Mesendoderm (in vitro differentiated cells): ENCODE measurements at regions not wholly inside any gene's neighbourhood (a gene's known extent, or its start where the extent isn't known, plus 50 kb on each side); places are given as distances from the start of the nearest gene placed in this dataset.

Experiments
- DNase-seq: peaks from one replicate; pipeline ENCODE4 v3.0.0; 2013
- H2AK5ac ChIP-seq: 2 replicates; pipeline ENCODE4 v1.6.1; 2013; ENCODE audit warnings: low read length, inconsistent platforms
- H2BK120ac ChIP-seq: 2 replicates; pipeline ENCODE4 v1.6.1; 2013; ENCODE audit warnings: low read depth, mild to moderate bottlenecking, low read length, moderate library complexity, mixed read lengths
- H2BK15ac ChIP-seq: replicated peaks from 2 replicates; pipeline ENCODE4 v1.6.1; 2013; ENCODE audit warnings: low read depth, mild to moderate bottlenecking, moderate library complexity
- H2BK5ac ChIP-seq: 2 replicates; pipeline ENCODE4 v1.6.1; 2013; ENCODE audit warnings: low read length, inconsistent platforms
- H3K18ac ChIP-seq: 2 replicates; pipeline ENCODE4 v1.6.1; 2013; ENCODE audit warnings: mild to moderate bottlenecking, low read length, mixed read lengths
- H3K23ac ChIP-seq: one replicate; pipeline ENCODE4 v1.6.1; 2013; ENCODE audit warnings: low read length
- H3K27ac ChIP-seq: 2 replicates; pipeline ENCODE4 v1.5.1; 2013; ENCODE audit warnings: low read depth, mild to moderate bottlenecking, inconsistent platforms, low read length, moderate library complexity
- H3K27me3 ChIP-seq: 2 replicates; pipeline ENCODE4 v1.6.1; 2013; ENCODE audit warnings: low read length, control low read depth, mild to moderate bottlenecking, inconsistent platforms; ENCODE audit not compliant: insufficient read depth, poor library complexity
- H3K36me3 ChIP-seq: 2 replicates; pipeline ENCODE4 v1.6.1; 2013; ENCODE audit warnings: low read length, inconsistent platforms; ENCODE audit not compliant: control insufficient read depth, insufficient read depth
- H3K4ac ChIP-seq: one replicate; pipeline ENCODE4 v1.6.1; 2013; ENCODE audit warnings: low read depth, mild to moderate bottlenecking, low read length, moderate library complexity
- H3K4me1 ChIP-seq: 2 replicates; pipeline ENCODE4 v1.6.1; 2013; ENCODE audit warnings: low read depth, low read length, inconsistent platforms; ENCODE audit not compliant: control insufficient read depth
- H3K4me2 ChIP-seq: 2 replicates; pipeline ENCODE4 v1.6.1; 2013; ENCODE audit warnings: low read length
- H3K4me3 ChIP-seq: 2 replicates; pipeline ENCODE4 v1.5.1; 2013; ENCODE audit warnings: mild to moderate bottlenecking, low read length
- H3K56ac ChIP-seq: one replicate; pipeline ENCODE4 v1.6.1; 2013; ENCODE audit warnings: low read length
- H3K79me1 ChIP-seq: 2 replicates; pipeline ENCODE4 v1.6.1; 2013; ENCODE audit warnings: low read length, inconsistent platforms
- H3K79me2 ChIP-seq: 2 replicates; pipeline ENCODE4 v1.6.1; 2013; ENCODE audit warnings: mild to moderate bottlenecking, low read length; ENCODE audit not compliant: control insufficient read depth, insufficient read depth
- H3K9ac ChIP-seq: 2 replicates; pipeline ENCODE4 v1.6.1; 2013; ENCODE audit warnings: low read length, inconsistent platforms
- H4K5ac ChIP-seq: one replicate; pipeline ENCODE4 v1.6.1; 2013; ENCODE audit warnings: low read length
- H4K8ac ChIP-seq: one replicate; pipeline ENCODE4 v1.6.1; 2013; ENCODE audit warnings: low read depth, mild to moderate bottlenecking, control low read depth, low read length, moderate library complexity
- WGBS: extraction: QIAGEN DNeasy Blood & Tissue Kit; methylation state at CpG from one replicate; pipeline ENCODE4 v1.1.7; 2013; ENCODE audit warnings: low lambda C conversion rate, missing lambda C conversion rate; ENCODE audit not compliant: insufficient coverage; ENCODE audit errors: extremely low coverage; 5-methylcytosine and 5-hydroxymethylcytosine counted together

- Histone ChIP-seq H3K79me2 (no peaks in the 10 kb centered on the region), H3K4me1 (no peaks in the 10 kb centered on the region), H4K5ac (no peak overlapping the region), H3K4me3 (no peak overlapping the region), H2BK120ac (no peak overlapping the region), H3K4ac (no peak overlapping the region), H3K56ac (no peak overlapping the region), H2BK15ac (no peak overlapping the region), H2BK5ac (no peak overlapping the region), H4K8ac (no peak overlapping the region), H2AK5ac (no peak overlapping the region), H3K27ac (no peak overlapping the region), H3K79me1 (no peaks in the 10 kb centered on the region), H3K23ac (no peak overlapping the region), H3K36me3 (no peaks in the 10 kb centered on the region), H3K18ac (no peak overlapping the region), H3K9ac (no peak overlapping the region), H3K27me3 (no peaks in the 10 kb centered on the region), H3K4me2 (no peak overlapping the region)
- DNase-seq: peak; percentile 48
Measured at GRCh38 chr2:147222506-147222905, 622.3 kb upstream of the ACVR2A start.

GRCh38 chr2:147214914-147215313 is 629.9 kb upstream of the ACVR2A start:
- no peaks in the 10 kb centered on the region for H3K79me1 ChIP-seq
- H2AK5ac ChIP-seq: no peak overlapping the region
- no peaks in the 10 kb centered on the region for H3K27me3 ChIP-seq
- H3K4me2 ChIP-seq: no peak overlapping the region
- no peaks in the 10 kb centered on the region for H3K36me3 ChIP-seq
- DNase-seq: no peak
- H4K5ac ChIP-seq: no peak overlapping the region
- no CpG with 5 or more reads among the region's 2 CpGs for WGBS
- no peaks in the 10 kb centered on the region for H3K4me1 ChIP-seq
- H3K18ac ChIP-seq: no peak overlapping the region
- no peak overlapping the region for H3K23ac ChIP-seq
- H2BK5ac ChIP-seq: no peak overlapping the region
- H3K4ac ChIP-seq: no peak overlapping the region
- no peak overlapping the region for H3K9ac ChIP-seq
- no peak overlapping the region for H2BK15ac ChIP-seq
- H4K8ac ChIP-seq: no peak overlapping the region
- no peak overlapping the region for H3K27ac ChIP-seq
- no peak overlapping the region for H2BK120ac ChIP-seq
- no peaks in the 10 kb centered on the region for H3K79me2 ChIP-seq
- no peak overlapping the region for H3K4me3 ChIP-seq
- H3K56ac ChIP-seq: no peak overlapping the region

GRCh38 chr2:147211484-147211883 is 633.3 kb upstream of the ACVR2A start:
- Histone ChIP-seq H3K56ac (no peak overlapping the region), H3K4me1 (no peaks in the 10 kb centered on the region), H2AK5ac (no peak overlapping the region), H3K18ac (no peak overlapping the region), H3K23ac (no peak overlapping the region), H2BK120ac (no peak overlapping the region), H3K79me1 (no peaks in the 10 kb centered on the region), H2BK5ac (no peak overlapping the region), H3K4me3 (no peak overlapping the region), H3K36me3 (no peaks in the 10 kb centered on the region), H4K5ac (no peak overlapping the region), H4K8ac (peak overlapping the region; percentile 56), H3K79me2 (no peaks in the 10 kb centered on the region), H3K27me3 (no peaks in the 10 kb centered on the region), H2BK15ac (no peak overlapping the region), H3K4ac (no peak overlapping the region), H3K9ac (no peak overlapping the region), H3K27ac (no peak overlapping the region), H3K4me2 (no peak overlapping the region)
- no peak for DNase-seq

GRCh38 chr2:147204102-147204501 is 640.7 kb upstream of the ACVR2A start:
- no peak overlapping the region for H3K4me2 ChIP-seq
- H3K27me3 ChIP-seq: no peaks in the 10 kb centered on the region
- no peak overlapping the region for H4K5ac ChIP-seq
- no peak overlapping the region for H2BK15ac ChIP-seq
- H2AK5ac ChIP-seq: no peak overlapping the region
- no peak for DNase-seq
- no peak overlapping the region for H2BK120ac ChIP-seq
- no peak overlapping the region for H3K4ac ChIP-seq
- no peaks in the 10 kb centered on the region for H3K36me3 ChIP-seq
- H3K18ac ChIP-seq: no peak overlapping the region
- H3K4me1 ChIP-seq: no peaks in the 10 kb centered on the region
- H3K56ac ChIP-seq: no peak overlapping the region
- no peak overlapping the region for H4K8ac ChIP-seq
- no peaks in the 10 kb centered on the region for H3K79me1 ChIP-seq
- no peak overlapping the region for H3K4me3 ChIP-seq
- no peak overlapping the region for H3K23ac ChIP-seq
- H3K27ac ChIP-seq: no peak overlapping the region
- H3K9ac ChIP-seq: no peak overlapping the region
- no peak overlapping the region for H2BK5ac ChIP-seq
- no peaks in the 10 kb centered on the region for H3K79me2 ChIP-seq

GRCh38 chr2:147198651-147199171 is 646.1 kb upstream of the ACVR2A start:
- Histone ChIP-seq H3K79me1 (no peaks in the 10 kb centered on the region), H3K23ac (no peak overlapping the region), H2BK120ac (no peak overlapping the region), H2BK5ac (no peak overlapping the region), H3K27me3 (no peaks in the 10 kb centered on the region), H2AK5ac (no peak overlapping the region), H3K18ac (no peak overlapping the region), H3K79me2 (no peaks in the 10 kb centered on the region), H3K4me2 (no peak overlapping the region), H3K27ac (no peak overlapping the region), H4K8ac (no peak overlapping the region), H3K56ac (no peak overlapping the region), H3K4me1 (no peaks in the 10 kb centered on the region), H2BK15ac (no peak overlapping the region), H3K4ac (no peak overlapping the region), H3K36me3 (no peaks in the 10 kb centered on the region), H3K4me3 (no peak overlapping the region), H4K5ac (no peak overlapping the region), H3K9ac (no peak overlapping the region)
- no CpG with 5 or more reads among the region's 5 CpGs for WGBS
- DNase-seq: peak; percentile 75

- no peak overlapping the region for H3K4ac ChIP-seq
- H2AK5ac ChIP-seq: no peak overlapping the region
- no peak overlapping the region for H2BK120ac ChIP-seq
- H3K79me2 ChIP-seq: no peaks in the 10 kb centered on the region
- H3K4me1 ChIP-seq: no peaks in the 10 kb centered on the region
- H3K27ac ChIP-seq: no peak overlapping the region
- no CpG with 5 or more reads among the region's 8 CpGs for WGBS
- H3K36me3 ChIP-seq: no peaks in the 10 kb centered on the region
- H3K27me3 ChIP-seq: no peaks in the 10 kb centered on the region
- no peak overlapping the region for H2BK5ac ChIP-seq
- no peak overlapping the region for H3K23ac ChIP-seq
- no peak overlapping the region for H2BK15ac ChIP-seq
- H4K8ac ChIP-seq: no peak overlapping the region
- peak overlapping the region; percentile 28 for H3K18ac ChIP-seq
- no peaks in the 10 kb centered on the region for H3K79me1 ChIP-seq
- no peak overlapping the region for H3K9ac ChIP-seq
- H4K5ac ChIP-seq: no peak overlapping the region
- no peak overlapping the region for H3K56ac ChIP-seq
- H3K4me2 ChIP-seq: no peak overlapping the region
- DNase-seq: no peak
- no peak overlapping the region for H3K4me3 ChIP-seq
Measured at GRCh38 chr2:147197754-147198483, 646.9 kb upstream of the ACVR2A start.
